H1 (cell line): ENCODE measurements at regions not wholly inside any gene's neighbourhood (a gene's known extent, or its start where the extent isn't known, plus 50 kb on each side); places are given as distances from the start of the nearest gene placed in this dataset.

Experiments
- ASH2L ChIP-seq: fragments of 200-600, 300-600 bp; sonication (generic); IDR thresholded peaks from one replicate; pipeline ENCODE4 v1.7.1; 2017; ENCODE audit warnings: low read length
- HDAC6 ChIP-seq: IDR thresholded peaks from one replicate; pipeline ENCODE4 v1.7.1; 2012; ENCODE audit warnings: low read depth, mild to moderate bottlenecking, inconsistent platforms, low read length, moderate library complexity
- MAFK ChIP-seq: IDR thresholded peaks from 2 replicates; pipeline ENCODE4 v1.6.1; 2012; ENCODE audit warnings: low read depth, mild to moderate bottlenecking, improper control_type of control experiment, low read length
- POLR2AphosphoS5 ChIP-seq: IDR thresholded peaks from 2 replicates; pipeline ENCODE4 v1.6.1; 2011; ENCODE audit warnings: low read depth, low read length
- POU5F1 ChIP-seq: IDR thresholded peaks from 2 replicates; pipeline ENCODE4 v1.6.1; 2011; ENCODE audit warnings: low read depth, mild to moderate bottlenecking, low read length, moderate library complexity
- RAD21 ChIP-seq, 2 experiments: IDR thresholded peaks in 1 of 2; conservative IDR thresholded peaks in 1 of 2; 2 replicates each; pipeline ENCODE4 v1.6.1; 2011; ENCODE audit warnings: low read depth in 2 of 2, low read length in 2 of 2, improper control_type of control experiment in 1 of 2, inconsistent platforms in 1 of 2, mild to moderate bottlenecking in 1 of 2, moderate library complexity in 1 of 2
- SIN3A ChIP-seq, 2 experiments: IDR thresholded peaks in 1 of 2; conservative IDR thresholded peaks in 1 of 2; 2 replicates each; pipeline ENCODE4 v1.6.1; 2011 to 2012; ENCODE audit warnings: low read length in 2 of 2, improper control_type of control experiment in 1 of 2, low read depth in 1 of 2, mild to moderate bottlenecking in 1 of 2
- SIX5 ChIP-seq: IDR thresholded peaks from 2 replicates; pipeline ENCODE4 v1.6.1; 2011; ENCODE audit warnings: mild to moderate bottlenecking, low read depth, low read length
- TF ChIP-seq, protein P1 (sequence below): fragments of 300-600 bp; sonication (generic); IDR thresholded peaks from 2 replicates; pipeline ENCODE4 v1.7.1; 2012; ENCODE audit warnings: low read length, moderate library complexity, mild to moderate bottlenecking, inconsistent platforms; ENCODE audit not compliant: insufficient replicate concordance

DNA sequence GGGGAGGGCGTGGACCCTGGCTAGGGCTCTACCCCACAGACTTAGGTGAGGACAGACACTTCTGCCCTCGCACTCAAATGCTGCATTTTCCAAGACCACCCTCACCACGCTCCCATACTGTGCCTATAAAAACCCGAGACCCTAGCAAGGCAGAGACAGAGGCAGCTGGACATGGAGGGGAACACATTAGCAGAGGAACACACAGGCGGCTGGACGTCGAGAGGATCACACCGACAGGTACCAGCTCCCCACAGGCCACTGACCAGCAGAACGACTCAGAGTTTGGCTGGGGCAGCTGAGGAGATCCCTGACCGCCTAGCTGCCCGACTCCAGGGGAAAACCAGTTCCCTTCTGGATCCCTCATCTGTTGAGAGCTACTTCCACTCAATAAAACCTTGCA is 338.2 kb upstream of the SMIM30 start (continued):
- TF ChIP-seq, protein P1, sequence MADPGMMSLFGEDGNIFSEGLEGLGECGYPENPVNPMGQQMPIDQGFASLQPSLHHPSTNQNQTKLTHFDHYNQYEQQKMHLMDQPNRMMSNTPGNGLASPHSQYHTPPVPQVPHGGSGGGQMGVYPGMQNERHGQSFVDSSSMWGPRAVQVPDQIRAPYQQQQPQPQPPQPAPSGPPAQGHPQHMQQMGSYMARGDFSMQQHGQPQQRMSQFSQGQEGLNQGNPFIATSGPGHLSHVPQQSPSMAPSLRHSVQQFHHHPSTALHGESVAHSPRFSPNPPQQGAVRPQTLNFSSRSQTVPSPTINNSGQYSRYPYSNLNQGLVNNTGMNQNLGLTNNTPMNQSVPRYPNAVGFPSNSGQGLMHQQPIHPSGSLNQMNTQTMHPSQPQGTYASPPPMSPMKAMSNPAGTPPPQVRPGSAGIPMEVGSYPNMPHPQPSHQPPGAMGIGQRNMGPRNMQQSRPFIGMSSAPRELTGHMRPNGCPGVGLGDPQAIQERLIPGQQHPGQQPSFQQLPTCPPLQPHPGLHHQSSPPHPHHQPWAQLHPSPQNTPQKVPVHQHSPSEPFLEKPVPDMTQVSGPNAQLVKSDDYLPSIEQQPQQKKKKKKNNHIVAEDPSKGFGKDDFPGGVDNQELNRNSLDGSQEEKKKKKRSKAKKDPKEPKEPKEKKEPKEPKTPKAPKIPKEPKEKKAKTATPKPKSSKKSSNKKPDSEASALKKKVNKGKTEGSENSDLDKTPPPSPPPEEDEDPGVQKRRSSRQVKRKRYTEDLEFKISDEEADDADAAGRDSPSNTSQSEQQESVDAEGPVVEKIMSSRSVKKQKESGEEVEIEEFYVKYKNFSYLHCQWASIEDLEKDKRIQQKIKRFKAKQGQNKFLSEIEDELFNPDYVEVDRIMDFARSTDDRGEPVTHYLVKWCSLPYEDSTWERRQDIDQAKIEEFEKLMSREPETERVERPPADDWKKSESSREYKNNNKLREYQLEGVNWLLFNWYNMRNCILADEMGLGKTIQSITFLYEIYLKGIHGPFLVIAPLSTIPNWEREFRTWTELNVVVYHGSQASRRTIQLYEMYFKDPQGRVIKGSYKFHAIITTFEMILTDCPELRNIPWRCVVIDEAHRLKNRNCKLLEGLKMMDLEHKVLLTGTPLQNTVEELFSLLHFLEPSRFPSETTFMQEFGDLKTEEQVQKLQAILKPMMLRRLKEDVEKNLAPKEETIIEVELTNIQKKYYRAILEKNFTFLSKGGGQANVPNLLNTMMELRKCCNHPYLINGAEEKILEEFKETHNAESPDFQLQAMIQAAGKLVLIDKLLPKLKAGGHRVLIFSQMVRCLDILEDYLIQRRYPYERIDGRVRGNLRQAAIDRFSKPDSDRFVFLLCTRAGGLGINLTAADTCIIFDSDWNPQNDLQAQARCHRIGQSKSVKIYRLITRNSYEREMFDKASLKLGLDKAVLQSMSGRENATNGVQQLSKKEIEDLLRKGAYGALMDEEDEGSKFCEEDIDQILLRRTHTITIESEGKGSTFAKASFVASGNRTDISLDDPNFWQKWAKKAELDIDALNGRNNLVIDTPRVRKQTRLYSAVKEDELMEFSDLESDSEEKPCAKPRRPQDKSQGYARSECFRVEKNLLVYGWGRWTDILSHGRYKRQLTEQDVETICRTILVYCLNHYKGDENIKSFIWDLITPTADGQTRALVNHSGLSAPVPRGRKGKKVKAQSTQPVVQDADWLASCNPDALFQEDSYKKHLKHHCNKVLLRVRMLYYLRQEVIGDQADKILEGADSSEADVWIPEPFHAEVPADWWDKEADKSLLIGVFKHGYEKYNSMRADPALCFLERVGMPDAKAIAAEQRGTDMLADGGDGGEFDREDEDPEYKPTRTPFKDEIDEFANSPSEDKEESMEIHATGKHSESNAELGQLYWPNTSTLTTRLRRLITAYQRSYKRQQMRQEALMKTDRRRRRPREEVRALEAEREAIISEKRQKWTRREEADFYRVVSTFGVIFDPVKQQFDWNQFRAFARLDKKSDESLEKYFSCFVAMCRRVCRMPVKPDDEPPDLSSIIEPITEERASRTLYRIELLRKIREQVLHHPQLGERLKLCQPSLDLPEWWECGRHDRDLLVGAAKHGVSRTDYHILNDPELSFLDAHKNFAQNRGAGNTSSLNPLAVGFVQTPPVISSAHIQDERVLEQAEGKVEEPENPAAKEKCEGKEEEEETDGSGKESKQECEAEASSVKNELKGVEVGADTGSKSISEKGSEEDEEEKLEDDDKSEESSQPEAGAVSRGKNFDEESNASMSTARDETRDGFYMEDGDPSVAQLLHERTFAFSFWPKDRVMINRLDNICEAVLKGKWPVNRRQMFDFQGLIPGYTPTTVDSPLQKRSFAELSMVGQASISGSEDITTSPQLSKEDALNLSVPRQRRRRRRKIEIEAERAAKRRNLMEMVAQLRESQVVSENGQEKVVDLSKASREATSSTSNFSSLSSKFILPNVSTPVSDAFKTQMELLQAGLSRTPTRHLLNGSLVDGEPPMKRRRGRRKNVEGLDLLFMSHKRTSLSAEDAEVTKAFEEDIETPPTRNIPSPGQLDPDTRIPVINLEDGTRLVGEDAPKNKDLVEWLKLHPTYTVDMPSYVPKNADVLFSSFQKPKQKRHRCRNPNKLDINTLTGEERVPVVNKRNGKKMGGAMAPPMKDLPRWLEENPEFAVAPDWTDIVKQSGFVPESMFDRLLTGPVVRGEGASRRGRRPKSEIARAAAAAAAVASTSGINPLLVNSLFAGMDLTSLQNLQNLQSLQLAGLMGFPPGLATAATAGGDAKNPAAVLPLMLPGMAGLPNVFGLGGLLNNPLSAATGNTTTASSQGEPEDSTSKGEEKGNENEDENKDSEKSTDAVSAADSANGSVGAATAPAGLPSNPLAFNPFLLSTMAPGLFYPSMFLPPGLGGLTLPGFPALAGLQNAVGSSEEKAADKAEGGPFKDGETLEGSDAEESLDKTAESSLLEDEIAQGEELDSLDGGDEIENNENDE: no peak
- TF ChIP-seq POLR2AphosphoS5 (no peak), POU5F1 (no peak), SIX5 (no peak), HDAC6 (no peak), MAFK (no peak), RAD21 (IDR thresholded peaks at IDR 0.05 in 1 of 2, conservative IDR thresholded peaks at IDR 0.05 in 1 of 2; ENCODE audit: low read depth in 2 of 2, low read length in 2 of 2) (no peak), SIN3A (conservative IDR thresholded peaks at IDR 0.05 in 1 of 2, IDR thresholded peaks at IDR 0.05 in 1 of 2; ENCODE audit: low read depth in 1 of 2, low read length in 2 of 2) (no peak), ASH2L (no peak)
